GM18867 (cell line): ENCODE measurements at regions not wholly inside any gene's neighbourhood (a gene's known extent, or its start where the extent isn't known, plus 50 kb on each side); places are given as distances from the start of the nearest gene placed in this dataset.

Experiments used
- ATAC-seq: cut with Tn5 transposase; IDR thresholded peaks from one replicate; pipeline ENCODE4 v1.9.1; 2021; ENCODE audit warnings: mild to moderate bottlenecking, moderate library complexity; ENCODE audit not compliant: unreplicated experiment

GRCh38 chr3:25306066-25306465 is 122.0 kb upstream of the RARB start:
- no peak for ATAC-seq

- ATAC-seq, result no peak
Observed at GRCh38 chr3:25306705-25307104, 121.4 kb upstream of the RARB start.

- no peak for ATAC-seq
Observed at GRCh38 chr3:25313286-25313685, 114.8 kb upstream of the RARB start.

GRCh38 chr3:25324954-25325655 is 103.0 kb upstream of the RARB start:
- ATAC-seq, result no peak

GRCh38 chr3:25335356-25335755 is 92.7 kb upstream of the RARB start:
- ATAC-seq, result no peak

GRCh38 chr3:25338158-25338725 is 89.8 kb upstream of the RARB start:
- ATAC-seq, result no peak

- ATAC-seq, result no peak
Observed at GRCh38 chr3:25339225-25339624, 88.8 kb upstream of the RARB start.

GRCh38 chr3:25344670-25345069 is 83.4 kb upstream of the RARB start:
- ATAC-seq, result no peak

- ATAC-seq, result no peak
Observed at GRCh38 chr3:25349095-25349494, 79.0 kb upstream of the RARB start.

- no peak for ATAC-seq
Observed at GRCh38 chr3:25349828-25350724, 78.0 kb upstream of the RARB start.

- no peak for ATAC-seq
Observed at GRCh38 chr3:25350725-25351114, 77.3 kb upstream of the RARB start.

GRCh38 chr3:25354071-25354470 is 74.0 kb upstream of the RARB start:
- no peak for ATAC-seq

- no peak for ATAC-seq
Observed at GRCh38 chr3:25355034-25355885, 72.8 kb upstream of the RARB start.

GRCh38 chr3:25355998-25356397 is 72.1 kb upstream of the RARB start:
- ATAC-seq, result no peak

- no peak for ATAC-seq
Observed at GRCh38 chr3:25362118-25362517, 65.9 kb upstream of the RARB start.

- ATAC-seq, result no peak
Observed at GRCh38 chr3:25365636-25366035, 62.4 kb upstream of the RARB start.

GRCh38 chr3:25367025-25367424 is 61.0 kb upstream of the RARB start:
- ATAC-seq, result no peak

GRCh38 chr3:25372167-25372566 is 55.9 kb upstream of the RARB start:
- ATAC-seq, result no peak

GRCh38 chr3:25376340-25376739 is 51.7 kb upstream of the RARB start:
- ATAC-seq, result no peak

- no peak for ATAC-seq
Observed at GRCh38 chr3:25377042-25377441, 51.0 kb upstream of the RARB start.
